ENCODE measurements at regions not wholly inside any gene's neighbourhood (a gene's known extent, or its start where the extent isn't known, plus 50 kb on each side); places are given as distances from the start of the nearest gene placed in this dataset.

GRCh38 chr18:28523758-28524475, 347.0 kb upstream of the CDH2 start (continued):
- TF ChIP-seq, protein P1, sequence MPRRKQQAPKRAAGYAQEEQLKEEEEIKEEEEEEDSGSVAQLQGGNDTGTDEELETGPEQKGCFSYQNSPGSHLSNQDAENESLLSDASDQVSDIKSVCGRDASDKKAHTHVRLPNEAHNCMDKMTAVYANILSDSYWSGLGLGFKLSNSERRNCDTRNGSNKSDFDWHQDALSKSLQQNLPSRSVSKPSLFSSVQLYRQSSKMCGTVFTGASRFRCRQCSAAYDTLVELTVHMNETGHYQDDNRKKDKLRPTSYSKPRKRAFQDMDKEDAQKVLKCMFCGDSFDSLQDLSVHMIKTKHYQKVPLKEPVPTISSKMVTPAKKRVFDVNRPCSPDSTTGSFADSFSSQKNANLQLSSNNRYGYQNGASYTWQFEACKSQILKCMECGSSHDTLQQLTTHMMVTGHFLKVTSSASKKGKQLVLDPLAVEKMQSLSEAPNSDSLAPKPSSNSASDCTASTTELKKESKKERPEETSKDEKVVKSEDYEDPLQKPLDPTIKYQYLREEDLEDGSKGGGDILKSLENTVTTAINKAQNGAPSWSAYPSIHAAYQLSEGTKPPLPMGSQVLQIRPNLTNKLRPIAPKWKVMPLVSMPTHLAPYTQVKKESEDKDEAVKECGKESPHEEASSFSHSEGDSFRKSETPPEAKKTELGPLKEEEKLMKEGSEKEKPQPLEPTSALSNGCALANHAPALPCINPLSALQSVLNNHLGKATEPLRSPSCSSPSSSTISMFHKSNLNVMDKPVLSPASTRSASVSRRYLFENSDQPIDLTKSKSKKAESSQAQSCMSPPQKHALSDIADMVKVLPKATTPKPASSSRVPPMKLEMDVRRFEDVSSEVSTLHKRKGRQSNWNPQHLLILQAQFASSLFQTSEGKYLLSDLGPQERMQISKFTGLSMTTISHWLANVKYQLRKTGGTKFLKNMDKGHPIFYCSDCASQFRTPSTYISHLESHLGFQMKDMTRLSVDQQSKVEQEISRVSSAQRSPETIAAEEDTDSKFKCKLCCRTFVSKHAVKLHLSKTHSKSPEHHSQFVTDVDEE (CRISPR knock-in tag; IDR thresholded peaks at IDR 0.05) = no peak

DNA sequence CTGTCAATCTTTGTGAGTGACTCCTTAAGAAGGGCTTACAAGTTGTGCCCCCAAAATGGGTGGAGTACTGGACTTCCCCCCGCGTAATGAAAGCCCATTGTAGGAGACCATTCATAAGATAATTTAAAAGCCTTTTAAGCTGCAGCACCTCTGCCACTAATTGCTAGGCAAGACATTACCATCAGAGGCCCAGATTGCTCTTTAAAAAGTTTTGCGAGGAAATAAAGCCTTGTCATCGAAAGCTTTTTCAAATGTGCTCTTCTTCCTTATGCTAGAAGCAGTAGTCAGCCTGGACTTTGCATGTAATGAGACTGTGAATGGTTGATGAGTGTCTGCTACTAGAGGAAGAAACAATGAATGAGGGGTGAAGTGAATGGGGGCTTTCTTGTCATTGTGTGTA, 345.3 kb upstream of the CDH2 start:
- no peak for ATAC-seq

DNA sequence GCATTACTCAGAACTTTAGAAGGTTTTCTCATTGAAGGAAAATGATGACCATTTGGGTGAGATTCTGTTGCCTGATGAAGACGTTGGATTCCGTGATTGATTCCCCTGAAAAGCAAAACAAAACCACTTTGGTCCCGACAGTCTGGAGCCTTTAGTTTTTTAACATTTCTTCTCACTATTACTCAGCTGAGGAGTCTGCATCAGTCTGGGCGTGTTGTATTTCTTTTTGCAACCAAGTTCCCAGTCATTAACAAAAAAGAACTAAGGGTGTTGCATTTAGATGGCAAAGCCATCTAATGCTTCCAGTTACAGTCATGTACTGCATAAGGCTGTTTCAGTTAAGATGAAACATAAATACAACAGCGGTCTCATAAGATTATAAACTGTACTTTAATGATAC, 343.1 kb upstream of the CDH2 start:
- no peak for TF ChIP-seq SNAI2 (CRISPR knock-in tag; IDR thresholded peaks at IDR 0.05)
- TF ChIP-seq BACH2 (CRISPR knock-in tag; IDR thresholded peaks at IDR 0.05; ENCODE audit: borderline replicate concordance) = no peak
- no peak for TF ChIP-seq ZNF565 (CRISPR knock-in tag; conservative IDR thresholded peaks at IDR 0.05; ENCODE audit: low read depth)
- no peak for TF ChIP-seq ZC3H10 (CRISPR knock-in tag; IDR thresholded peaks at IDR 0.05)
- no peak for TF ChIP-seq POU6F1 (CRISPR knock-in tag; IDR thresholded peaks at IDR 0.05; ENCODE audit: borderline replicate concordance, low read depth)
- TF ChIP-seq CSDC2 (CRISPR knock-in tag; IDR thresholded peaks at IDR 0.05) = no peak
- no peak for TF ChIP-seq CREB5 (CRISPR knock-in tag; IDR thresholded peaks at IDR 0.05; ENCODE audit: low read depth)
- TF ChIP-seq TCF4 (CRISPR knock-in tag; IDR thresholded peaks at IDR 0.05; ENCODE audit: borderline replicate concordance) = no peak
- no peak for TF ChIP-seq PPARA (CRISPR knock-in tag; IDR thresholded peaks at IDR 0.05; ENCODE audit: borderline replicate concordance)
- no peak for TF ChIP-seq OSR1 (CRISPR knock-in tag; IDR thresholded peaks at IDR 0.05)
- no peak for TF ChIP-seq GLIS3 (CRISPR knock-in tag; IDR thresholded peaks at IDR 0.05)
- no peak for ATAC-seq

More for the DNA sequence above, 345.3 kb upstream of the CDH2 start:
- TF ChIP-seq BACH2 (CRISPR knock-in tag; IDR thresholded peaks at IDR 0.05; ENCODE audit: borderline replicate concordance) (no peak), ZNF565 (CRISPR knock-in tag; conservative IDR thresholded peaks at IDR 0.05; ENCODE audit: low read depth) (no peak), ZNF70 (CRISPR knock-in tag; IDR thresholded peaks at IDR 0.05) (no peak), GLIS3 (CRISPR knock-in tag; IDR thresholded peaks at IDR 0.05) (no peak)

- ATAC-seq = no peak
- TF ChIP-seq CSDC2 (CRISPR knock-in tag; IDR thresholded peaks at IDR 0.05) = no peak
- TF ChIP-seq RARB (CRISPR knock-in tag; IDR thresholded peaks at IDR 0.05) = no peak
- TF ChIP-seq CREB5 (CRISPR knock-in tag; IDR thresholded peaks at IDR 0.05; ENCODE audit: low read depth) = no peak
- TF ChIP-seq SNAI2 (CRISPR knock-in tag; IDR thresholded peaks at IDR 0.05) = no peak
- TF ChIP-seq PPARA (CRISPR knock-in tag; IDR thresholded peaks at IDR 0.05; ENCODE audit: borderline replicate concordance) = no peak
- TF ChIP-seq ESRRG (CRISPR knock-in tag; IDR thresholded peaks at IDR 0.05) = no peak
- TF ChIP-seq GLIS3 (CRISPR knock-in tag; IDR thresholded peaks at IDR 0.05) = no peak
- no peak for TF ChIP-seq ZNF565 (CRISPR knock-in tag; conservative IDR thresholded peaks at IDR 0.05; ENCODE audit: low read depth)
- TF ChIP-seq OSR1 (CRISPR knock-in tag; IDR thresholded peaks at IDR 0.05) = no peak
- TF ChIP-seq ZFP3 (CRISPR knock-in tag; IDR thresholded peaks at IDR 0.05) = no peak
- TF ChIP-seq ISL1 (CRISPR knock-in tag; IDR thresholded peaks at IDR 0.05) = no peak
- TF ChIP-seq ZNF8 (CRISPR knock-in tag; IDR thresholded peaks at IDR 0.05) = no peak
- no peak for TF ChIP-seq ZC3H10 (CRISPR knock-in tag; IDR thresholded peaks at IDR 0.05)
- TF ChIP-seq ARNTL (CRISPR knock-in tag; IDR thresholded peaks at IDR 0.05; ENCODE audit: borderline replicate concordance, low read depth) = no peak
- no peak for TF ChIP-seq BACH2 (CRISPR knock-in tag; IDR thresholded peaks at IDR 0.05; ENCODE audit: borderline replicate concordance)
- TF ChIP-seq, protein P1 (CRISPR knock-in tag; IDR thresholded peaks at IDR 0.05) = no peak
- no peak for TF ChIP-seq PATZ1 (CRISPR knock-in tag; IDR thresholded peaks at IDR 0.05; ENCODE audit: borderline replicate concordance)
- TF ChIP-seq POU6F1 (CRISPR knock-in tag; IDR thresholded peaks at IDR 0.05; ENCODE audit: borderline replicate concordance, low read depth) = no peak
Measured at GRCh38 chr18:28514699-28515098, 337.8 kb upstream of the CDH2 start.

All from SK-N-SH treated with all-trans-retinoic acid at 6 μM for 48 hours (cell line).